ENCODE measurements at regions not wholly inside any gene's neighbourhood (a gene's known extent, or its start where the extent isn't known, plus 50 kb on each side); places are given as distances from the start of the nearest gene placed in this dataset.

- no peak for DNase-seq (ENCODE audit: low spot score)
Observed at GRCh38 chr2:57576983-57577382, 469.6 kb upstream of the VRK2 start.

- DNase-seq (ENCODE audit: low spot score): no peak
Observed at GRCh38 chr2:57597940-57598339, 448.7 kb upstream of the VRK2 start.

- DNase-seq (ENCODE audit: low spot score): no peak
Observed at GRCh38 chr2:57598551-57598950, 448.1 kb upstream of the VRK2 start.

GRCh38 chr2:57602733-57603132, 443.9 kb upstream of the VRK2 start:
- no peak for DNase-seq (ENCODE audit: low spot score)

- DNase-seq (ENCODE audit: low spot score): no peak
Observed at GRCh38 chr2:57614988-57615387, 431.6 kb upstream of the VRK2 start.

GRCh38 chr2:57615855-57616556, 430.6 kb upstream of the VRK2 start:
- DNase-seq (ENCODE audit: low spot score): no peak

- no peak for DNase-seq (ENCODE audit: low spot score)
Observed at GRCh38 chr2:57617318-57617717, 429.3 kb upstream of the VRK2 start.

GRCh38 chr2:57621122-57621663, 425.4 kb upstream of the VRK2 start:
- DNase-seq (ENCODE audit: low spot score): no peak

- no peak for DNase-seq (ENCODE audit: low spot score)
Observed at GRCh38 chr2:57622009-57622408, 424.6 kb upstream of the VRK2 start.

GRCh38 chr2:57656198-57656597, 390.4 kb upstream of the VRK2 start:
- DNase-seq (ENCODE audit: low spot score): no peak

- no peak for DNase-seq (ENCODE audit: low spot score)
Observed at GRCh38 chr2:57669570-57669969, 377.0 kb upstream of the VRK2 start.

GRCh38 chr2:57674025-57674424, 372.6 kb upstream of the VRK2 start:
- DNase-seq (ENCODE audit: low spot score): no peak

GRCh38 chr2:57674743-57675142, 371.9 kb upstream of the VRK2 start:
- no peak for DNase-seq (ENCODE audit: low spot score)

- DNase-seq (ENCODE audit: low spot score): no peak
Observed at GRCh38 chr2:57677296-57677695, 369.3 kb upstream of the VRK2 start.

- DNase-seq (ENCODE audit: low spot score): no peak
Observed at GRCh38 chr2:57681650-57682049, 365.0 kb upstream of the VRK2 start.

GRCh38 chr2:57685032-57685431, 361.6 kb upstream of the VRK2 start:
- DNase-seq (ENCODE audit: low spot score): no peak

- DNase-seq (ENCODE audit: low spot score): no peak
Observed at GRCh38 chr2:57692395-57692794, 354.2 kb upstream of the VRK2 start.

GRCh38 chr2:57693177-57693576, 353.4 kb upstream of the VRK2 start:
- no peak for DNase-seq (ENCODE audit: low spot score)

- no peak for DNase-seq (ENCODE audit: low spot score)
Observed at GRCh38 chr2:57693965-57694364, 352.6 kb upstream of the VRK2 start.

- peak; percentile 16 for DNase-seq (ENCODE audit: low spot score)
Observed at GRCh38 chr2:57696016-57696415, 350.6 kb upstream of the VRK2 start.

- DNase-seq (ENCODE audit: low spot score): no peak
Observed at GRCh38 chr2:57698392-57698791, 348.2 kb upstream of the VRK2 start.

GRCh38 chr2:57698935-57699449, 347.6 kb upstream of the VRK2 start:
- no peak for DNase-seq (ENCODE audit: low spot score)

- no peak for DNase-seq (ENCODE audit: low spot score)
Observed at GRCh38 chr2:57701391-57701791, 345.2 kb upstream of the VRK2 start.

GRCh38 chr2:57703407-57703806, 343.2 kb upstream of the VRK2 start:
- no peak for DNase-seq (ENCODE audit: low spot score)

Data from RKO (cell line).